Upper lobe of left lung (tissue), 4 donors: ENCODE measurements at regions not wholly inside any gene's neighbourhood (a gene's known extent, or its start where the extent isn't known, plus 50 kb on each side); places are given as distances from the start of the nearest gene placed in this dataset.

Experiments
- CTCF ChIP-seq, 6 experiments: fragments of 450-650 bp in 4 of 6; fragments of 200-600 bp in 2 of 6; sonication (generic) in 2 of 6; IDR thresholded peaks; one replicate each; pipeline ENCODE4 v1.5.1; 2016 to 2019; ENCODE audit warnings: antibody characterized with exemption in 6 of 6
- POLR2A ChIP-seq, 4 donors: fragments of 450-650 bp; IDR thresholded peaks; one replicate each; pipeline ENCODE4 v1.5.1; 2016 to 2017; ENCODE audit warnings: antibody characterized with exemption in 4 of 4, mild to moderate bottlenecking in 2 of 4

DNA sequence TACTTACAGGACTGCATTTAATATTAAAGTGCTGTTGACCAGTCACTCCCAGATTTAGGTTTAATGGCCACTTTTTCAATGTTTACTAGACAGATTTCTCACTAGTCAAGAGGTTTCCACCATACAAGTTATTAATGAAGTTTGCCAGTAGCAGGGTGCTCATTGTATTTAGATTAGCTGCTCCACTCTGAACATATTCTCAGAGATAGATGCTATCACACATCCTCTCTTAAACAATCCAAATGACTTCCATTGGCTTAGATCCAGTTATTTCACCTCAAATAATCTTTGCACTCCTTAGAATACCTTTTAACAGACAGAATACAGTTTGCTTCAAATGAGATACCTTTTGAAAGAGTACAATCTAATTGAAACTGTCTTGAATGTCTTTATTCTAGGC lies 276.1 kb downstream of the HDGFL1 start:
- no peak for TF ChIP-seq CTCF (IDR thresholded peaks at IDR 0.05)
- no peak for TF ChIP-seq POLR2A (IDR thresholded peaks at IDR 0.05)
